UCSD-AML1 (cell line): ENCODE measurements at regions not wholly inside any gene's neighbourhood (a gene's known extent, or its start where the extent isn't known, plus 50 kb on each side); places are given as distances from the start of the nearest gene placed in this dataset.
"Not testable (repeated sequence)": the region's sequence is repeated elsewhere in the genome, so short reads cannot be mapped to it uniquely, and the experiment has no call there.

ENCODE experiments used
- DNase-seq: peaks from one replicate; lab custom pipeline; 2025; ENCODE audit not compliant: unreplicated experiment; lab: John Stamatoyannopoulos, UW

DNA sequence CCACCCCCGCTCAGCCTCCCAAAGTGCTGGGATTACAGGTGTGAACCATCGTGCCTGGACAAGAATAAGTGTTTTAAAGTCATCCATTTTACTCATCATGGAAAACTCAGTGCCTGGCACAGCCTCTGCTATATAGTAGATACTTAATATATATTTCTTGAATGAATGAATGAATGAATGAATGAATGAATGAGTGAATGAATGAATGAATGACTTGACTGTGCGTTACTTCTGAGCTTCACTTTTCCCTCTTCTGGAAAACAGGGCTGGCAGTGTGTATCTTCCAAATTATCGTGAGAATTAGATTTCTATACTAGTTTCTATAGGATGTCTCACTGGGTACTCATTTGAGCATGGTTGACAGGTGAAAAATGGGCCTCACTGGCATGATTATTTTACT, 307.3 kb upstream of the ERCC4 start:
- DNase-seq = no peak

DNA sequence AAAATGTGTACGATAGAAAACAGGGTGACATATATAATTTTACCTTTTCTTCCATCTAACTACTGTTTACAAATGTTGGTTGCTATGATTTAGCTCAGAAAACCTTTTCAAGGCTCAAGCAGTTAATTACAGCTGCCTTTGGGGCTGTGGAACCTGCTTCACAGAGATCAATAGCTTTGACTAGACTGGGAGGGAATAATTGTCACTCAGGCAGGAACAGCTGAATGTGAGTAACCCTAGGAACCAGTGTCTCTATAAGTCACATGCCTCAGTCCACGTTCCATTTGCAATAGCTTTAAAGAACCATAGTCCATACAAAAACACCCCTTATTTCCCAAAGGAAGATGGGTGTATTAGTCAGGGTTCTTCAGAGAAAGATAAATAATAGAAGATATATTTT, 306.8 kb upstream of the ERCC4 start:
- DNase-seq = no peak

DNA sequence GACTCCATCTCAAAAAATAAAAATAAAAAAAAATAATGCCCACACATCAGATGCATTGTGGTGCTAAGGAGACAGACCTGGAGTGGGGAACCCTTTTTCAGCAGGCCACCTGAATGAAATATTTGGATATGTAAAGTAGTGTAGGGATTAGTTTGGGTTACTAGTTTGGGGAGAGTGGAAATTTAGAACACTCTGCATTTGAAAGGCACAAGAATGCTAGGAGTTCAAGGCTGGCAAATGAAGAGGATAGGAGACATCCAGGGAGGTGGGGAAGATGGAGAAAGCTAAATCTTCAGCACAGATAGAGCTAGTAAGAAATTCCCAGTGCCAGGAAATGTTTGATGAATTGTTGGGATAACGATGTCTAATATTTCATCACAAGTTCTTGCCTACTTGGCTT, 298.3 kb upstream of the ERCC4 start:
- DNase-seq = no peak

DNA sequence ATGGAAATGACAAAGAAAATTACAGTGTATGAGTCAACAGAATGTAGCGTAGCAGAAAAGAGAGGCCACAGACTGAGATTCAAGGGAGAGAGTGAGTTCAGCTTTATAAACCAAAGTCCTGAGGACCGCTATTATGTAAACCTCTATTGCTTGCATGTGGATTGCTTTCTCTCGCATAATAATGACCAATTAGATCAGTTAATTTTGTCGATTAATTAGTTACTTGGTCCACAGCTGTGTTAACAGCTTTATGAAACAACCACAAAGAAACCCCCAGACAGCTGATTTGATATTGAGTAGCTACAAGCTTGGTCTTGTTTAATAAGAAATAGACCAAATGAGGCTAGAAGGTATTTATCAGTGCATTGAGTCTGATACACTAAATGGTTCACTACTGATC, 291.8 kb upstream of the ERCC4 start:
- DNase-seq = no peak

DNA sequence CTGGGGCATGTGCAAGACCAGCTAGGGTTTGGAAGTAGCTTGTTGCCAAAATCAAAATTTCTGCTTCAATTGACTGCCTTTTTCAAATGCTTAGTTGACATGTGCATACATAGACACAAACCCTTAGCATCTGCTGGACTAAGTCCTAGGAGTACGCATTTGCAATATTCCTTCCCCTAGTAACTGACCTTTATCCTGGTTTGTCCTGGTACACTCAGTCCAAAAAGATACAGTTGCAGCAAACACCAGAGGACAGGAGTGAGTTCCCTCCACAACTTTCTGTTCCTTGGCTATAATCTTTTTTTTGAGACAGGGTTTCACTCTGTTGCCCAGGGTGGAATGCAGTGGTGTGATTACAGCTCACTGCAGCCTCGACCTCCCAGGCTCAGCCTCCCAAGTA, 290.2 kb upstream of the ERCC4 start:
- DNase-seq = no peak

DNA sequence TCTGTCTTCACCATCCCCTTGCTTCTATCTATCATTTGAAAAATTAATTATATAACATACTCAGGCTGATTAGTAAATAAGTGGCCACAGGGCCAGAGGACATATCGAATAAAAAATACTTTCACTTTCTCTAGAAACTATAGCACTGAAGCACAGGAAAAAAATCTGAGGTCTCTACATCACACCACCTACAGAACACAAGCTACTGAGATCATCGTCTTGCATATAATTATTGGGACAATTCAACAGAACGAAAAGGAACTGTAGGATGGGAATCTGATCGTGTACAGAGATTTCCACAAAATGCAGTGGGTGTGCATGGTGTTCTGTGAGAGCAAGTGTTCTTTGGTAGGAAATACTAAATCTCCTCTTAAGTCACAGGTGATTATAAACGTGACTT, 289.6 kb upstream of the ERCC4 start:
- no peak for DNase-seq

DNA sequence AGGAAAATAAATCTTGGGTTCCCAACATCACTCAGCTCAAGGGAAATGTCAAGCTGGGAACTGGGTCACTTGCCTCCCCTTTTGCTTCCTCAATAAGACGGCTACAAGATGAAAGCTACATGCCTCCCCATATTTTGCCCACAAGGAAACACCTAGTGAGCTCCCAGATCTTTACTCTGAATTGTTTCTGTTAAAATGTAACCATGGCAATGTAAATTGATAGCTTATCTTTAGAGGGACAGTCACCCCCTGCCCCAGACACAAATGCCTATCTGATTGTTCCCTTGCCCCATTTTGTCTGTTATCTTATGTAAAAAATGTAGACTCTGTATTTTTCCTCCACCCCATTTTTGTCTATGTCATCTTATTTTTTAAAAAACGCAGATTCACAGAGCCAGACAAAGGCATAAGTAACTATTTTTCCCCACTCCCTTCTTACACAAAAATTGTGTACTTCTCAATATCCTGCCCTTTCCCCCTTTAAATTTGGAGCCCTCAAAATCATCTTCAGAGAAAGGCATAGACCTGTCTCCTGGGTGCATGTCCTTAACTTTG, 288.7 kb upstream of the ERCC4 start:
- no peak for DNase-seq

DNA sequence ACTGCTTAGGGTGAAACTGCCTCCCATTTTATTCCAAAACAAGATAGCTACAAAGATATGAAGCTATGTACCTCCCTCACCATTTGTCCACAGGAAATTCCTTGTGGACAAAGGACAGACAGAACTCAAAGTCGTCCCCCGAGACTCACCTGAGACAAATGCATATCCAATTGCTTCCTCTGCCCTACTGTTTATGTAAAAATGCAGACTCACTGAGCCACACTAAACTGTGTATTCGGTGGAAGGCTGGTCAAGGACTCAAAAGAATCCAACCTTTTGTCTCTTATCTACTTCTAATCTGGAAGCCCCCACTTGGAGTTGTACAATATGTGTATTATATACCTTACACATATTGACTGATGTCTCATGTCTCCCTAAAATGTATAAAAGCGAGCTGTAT, 288.0 kb upstream of the ERCC4 start:
- no peak for DNase-seq

DNA sequence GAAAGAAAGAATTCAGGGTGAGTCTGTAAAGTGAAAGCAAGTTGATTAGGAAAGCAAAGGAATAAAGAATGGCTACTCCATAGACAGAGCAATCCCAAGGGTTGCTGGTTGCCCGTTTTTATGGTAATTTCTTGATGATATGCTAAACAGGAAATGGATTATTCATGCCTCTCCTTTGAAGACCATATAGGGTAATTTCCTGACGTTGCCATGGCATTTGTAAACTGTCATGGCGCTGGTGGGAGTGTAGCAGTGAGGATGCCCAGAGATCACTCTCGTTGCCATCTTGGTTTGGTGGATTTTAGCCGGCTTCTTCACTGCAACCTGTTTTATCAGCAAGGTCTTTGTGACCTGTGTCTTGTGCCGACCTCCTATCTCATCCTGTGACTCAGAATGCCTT, 287.4 kb upstream of the ERCC4 start:
- DNase-seq = not testable (repeated sequence)

DNA sequence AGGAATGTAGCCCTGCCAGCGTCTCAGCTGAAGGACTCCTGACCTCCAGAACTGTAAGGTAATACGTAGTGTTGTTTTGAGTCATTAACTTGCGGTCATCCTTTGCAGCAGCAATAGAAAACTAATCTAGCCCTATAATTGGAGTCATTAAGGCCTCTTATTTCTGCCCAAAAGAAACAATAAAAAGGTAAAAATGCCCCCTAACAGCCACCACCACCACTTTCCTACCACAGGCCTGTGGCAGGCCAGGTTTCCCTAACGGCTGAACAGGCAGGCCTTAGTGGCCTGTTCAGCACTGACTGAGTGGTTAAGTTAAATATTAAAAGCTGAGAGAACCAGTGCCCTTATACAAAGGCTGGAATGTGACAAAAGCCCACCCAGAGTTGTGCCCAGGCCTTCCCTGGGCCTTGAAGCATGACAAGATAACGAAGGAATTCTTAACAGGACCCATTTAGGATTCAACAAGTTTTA, 286.5 kb upstream of the ERCC4 start:
- no peak for DNase-seq

DNA sequence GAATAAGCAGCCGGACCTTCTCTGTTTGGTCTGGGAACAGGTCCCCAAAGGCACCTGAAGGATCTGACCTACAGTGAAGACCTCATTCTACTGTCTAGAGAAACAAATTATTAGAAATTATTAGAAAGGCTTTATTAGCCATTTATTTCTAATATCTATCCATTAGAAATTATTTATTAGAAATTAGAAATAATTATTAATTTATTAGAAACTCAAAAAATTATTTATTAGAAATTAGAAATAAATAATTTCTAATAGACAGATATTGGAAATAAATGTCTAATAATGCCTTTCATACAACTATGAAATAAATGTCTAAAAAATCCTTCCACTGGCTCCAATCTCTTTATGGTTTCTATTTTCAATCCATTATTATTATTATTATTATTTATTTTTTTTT, 285.7 kb upstream of the ERCC4 start:
- DNase-seq = no peak

DNA sequence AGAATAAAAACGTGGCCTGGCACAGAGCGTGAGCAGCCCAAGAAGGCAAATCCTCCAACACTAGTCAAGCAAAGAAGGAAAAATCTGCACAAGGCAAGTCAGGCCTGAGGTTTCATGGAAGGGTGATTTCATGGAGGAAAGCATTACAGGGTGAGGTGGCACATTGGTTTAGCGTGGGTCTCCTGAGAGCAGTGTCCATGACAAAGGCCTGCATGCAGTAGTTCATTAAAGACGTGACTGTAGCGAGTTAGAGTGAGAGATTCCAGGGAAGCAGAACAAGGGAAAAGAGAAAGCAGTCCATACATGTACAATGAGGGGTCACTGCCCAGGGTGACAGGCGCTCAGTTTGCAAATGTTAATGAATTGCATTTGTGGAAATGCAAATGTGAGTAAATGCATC, 285.0 kb upstream of the ERCC4 start:
- no peak for DNase-seq

DNA sequence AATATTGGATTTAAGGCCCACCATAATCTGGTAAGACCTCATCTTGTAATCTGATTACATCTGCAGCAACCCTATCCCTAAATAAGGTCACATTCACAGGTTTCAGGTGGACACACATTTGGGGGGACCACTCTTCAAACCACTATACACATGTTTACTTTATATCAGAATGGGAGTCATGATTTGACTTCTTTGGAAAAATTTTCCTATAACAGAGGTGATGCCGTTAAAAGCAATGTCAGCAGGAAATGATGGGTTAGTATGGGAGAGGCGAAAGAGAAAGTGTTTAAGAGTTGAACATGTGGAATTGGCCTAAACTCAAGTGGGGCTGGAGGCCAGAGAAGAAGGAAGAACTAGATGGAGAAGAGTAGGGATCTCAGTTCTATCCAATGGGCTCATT, 281.7 kb upstream of the ERCC4 start:
- no peak for DNase-seq

DNA sequence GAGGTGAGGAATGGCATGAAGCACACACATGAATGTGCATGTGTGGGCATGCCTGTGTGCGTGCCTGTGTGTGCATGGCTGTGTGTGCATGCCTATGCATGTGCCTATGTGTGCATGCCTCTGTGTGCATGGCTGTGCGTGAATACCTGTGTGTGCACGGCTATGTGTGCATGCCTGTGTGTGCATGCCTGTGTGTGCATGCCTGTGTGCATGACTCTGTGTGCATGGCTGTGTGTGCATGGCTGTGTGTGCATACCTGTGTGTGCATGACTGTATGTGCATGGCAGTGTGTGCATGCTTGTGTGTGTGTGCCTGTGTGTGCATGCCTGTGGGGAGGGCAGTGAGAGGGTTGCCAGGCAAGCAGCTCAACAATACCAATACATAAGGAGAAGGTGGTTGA, 276.5 kb upstream of the ERCC4 start:
- no peak for DNase-seq

DNA sequence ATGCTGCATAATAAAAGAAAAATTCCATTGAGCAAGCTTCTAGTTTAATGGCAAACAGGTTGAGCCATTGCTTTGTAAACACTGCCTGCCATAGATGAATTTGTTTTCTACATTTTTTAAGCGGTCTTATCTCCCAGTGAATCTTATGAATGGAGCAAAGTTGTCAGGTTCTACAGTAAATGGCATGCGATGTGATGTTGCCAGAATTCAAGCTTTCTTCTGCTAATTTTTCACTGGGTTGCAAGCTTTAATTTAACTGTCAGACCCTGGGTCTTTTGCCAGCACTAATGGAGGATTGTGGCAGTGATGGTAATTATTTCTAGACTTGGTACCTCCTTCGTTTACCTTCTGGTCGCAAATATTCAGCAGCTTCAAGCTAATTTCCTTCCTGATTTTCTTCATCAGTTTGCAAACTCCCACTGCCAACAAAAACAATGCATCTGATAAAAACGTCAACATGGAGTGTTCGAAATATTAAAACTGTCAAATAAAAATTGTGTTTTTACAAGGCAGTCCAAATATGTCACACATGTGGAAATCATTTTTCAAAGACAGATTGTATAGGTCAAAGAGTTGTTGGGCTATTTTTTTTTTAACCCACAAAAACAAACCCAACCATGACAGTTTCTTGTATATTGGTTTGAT, 274.2 kb upstream of the ERCC4 start:
- DNase-seq = no peak

DNA sequence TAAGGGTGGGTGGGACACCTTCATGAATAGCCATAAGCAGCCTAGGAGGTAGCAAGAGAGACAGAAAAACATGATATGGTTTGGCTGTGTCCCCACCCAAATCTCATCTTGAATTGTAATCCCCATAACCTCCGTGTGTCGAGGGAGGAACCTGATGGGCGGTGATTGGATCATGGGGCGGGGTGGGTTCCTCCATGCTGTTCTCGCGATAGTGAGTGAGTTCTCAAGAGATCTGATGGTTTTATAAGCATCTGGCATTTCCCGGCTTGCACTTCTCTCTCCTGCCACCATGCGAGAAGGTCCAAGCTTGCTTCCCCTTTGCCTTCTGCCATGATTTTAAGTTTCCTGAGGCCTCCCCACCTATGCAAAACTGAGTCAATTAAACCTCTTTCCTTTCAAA, 259.1 kb upstream of the ERCC4 start:
- DNase-seq = no peak

DNA sequence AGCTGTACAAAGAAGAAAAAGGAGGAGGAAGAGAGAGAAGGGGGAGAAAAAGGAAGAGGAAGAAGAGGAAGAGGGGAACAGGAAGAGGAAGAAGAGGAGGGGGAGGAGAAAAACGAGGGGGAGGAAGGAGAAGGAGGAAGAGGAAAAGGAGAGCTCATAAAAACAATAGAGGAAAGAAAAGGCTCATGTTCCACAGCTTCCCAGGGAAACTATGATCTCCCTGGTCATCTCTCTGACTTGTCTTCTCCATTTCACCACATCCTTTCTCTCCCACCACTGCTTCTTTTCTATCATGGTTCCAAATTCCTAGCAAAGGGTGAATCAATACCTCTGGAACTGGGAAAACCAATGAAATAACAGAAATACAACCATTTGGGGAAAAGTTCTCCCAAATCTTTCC, 254.1 kb upstream of the ERCC4 start:
- DNase-seq = no peak

DNA sequence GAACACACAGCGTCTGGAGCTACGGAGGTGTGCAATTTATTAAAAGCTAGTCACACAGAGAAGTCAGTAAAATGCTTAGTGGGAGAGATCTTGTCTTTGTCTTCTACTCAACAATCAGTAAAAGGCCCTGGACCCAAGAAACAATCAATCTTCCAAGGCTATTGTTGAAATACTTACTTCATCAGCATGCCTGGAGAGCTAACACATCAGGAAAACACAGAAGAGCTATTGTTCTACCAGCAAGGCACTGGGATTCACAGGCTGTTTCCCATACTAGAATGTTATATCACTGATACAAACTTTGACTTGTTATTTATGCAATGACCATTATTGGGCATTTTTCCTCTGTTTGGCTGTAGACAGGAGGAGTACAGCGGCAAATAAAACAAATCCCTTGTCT, 247.8 kb upstream of the ERCC4 start:
- DNase-seq = no peak

DNA sequence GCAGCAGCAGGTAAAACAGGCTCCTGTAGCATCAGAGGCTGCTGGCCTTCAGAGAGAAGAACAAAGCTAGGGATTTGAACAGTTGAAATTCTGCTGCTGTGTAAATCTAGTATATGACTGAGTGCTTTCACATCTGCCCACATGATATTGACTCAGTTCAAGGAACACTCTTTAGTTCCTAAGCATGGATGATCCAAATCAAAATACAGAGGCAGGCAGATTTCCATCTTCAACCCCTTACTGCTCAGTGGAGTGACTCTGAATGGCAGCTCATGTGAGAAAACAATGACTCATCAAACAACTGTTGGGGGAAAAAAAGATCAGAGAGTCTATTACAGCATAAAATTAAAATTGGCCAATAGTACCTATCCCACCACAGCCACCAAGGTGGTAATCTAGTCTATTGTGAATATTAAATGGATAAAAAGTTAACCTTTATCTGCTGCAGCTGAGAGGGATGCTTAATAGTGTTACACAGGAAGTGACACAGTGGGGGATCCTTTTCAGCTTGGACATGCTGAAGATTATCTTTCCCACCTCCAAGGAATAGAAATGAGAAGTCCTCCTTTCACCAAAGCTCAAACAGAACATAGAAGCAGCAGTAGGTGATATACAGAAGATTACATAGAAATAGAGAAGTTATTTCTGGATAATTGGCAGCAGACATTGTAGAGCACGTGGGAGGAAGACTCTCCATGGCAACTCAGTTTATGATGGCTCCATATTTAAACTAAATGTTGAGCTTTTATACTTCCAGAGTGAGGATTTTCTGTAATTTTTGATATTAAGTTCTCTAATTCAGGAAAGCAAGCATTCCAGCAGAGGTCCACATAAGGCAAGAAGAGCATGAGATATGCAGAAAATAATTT, 239.7 kb upstream of the ERCC4 start:
- DNase-seq = no peak

DNA sequence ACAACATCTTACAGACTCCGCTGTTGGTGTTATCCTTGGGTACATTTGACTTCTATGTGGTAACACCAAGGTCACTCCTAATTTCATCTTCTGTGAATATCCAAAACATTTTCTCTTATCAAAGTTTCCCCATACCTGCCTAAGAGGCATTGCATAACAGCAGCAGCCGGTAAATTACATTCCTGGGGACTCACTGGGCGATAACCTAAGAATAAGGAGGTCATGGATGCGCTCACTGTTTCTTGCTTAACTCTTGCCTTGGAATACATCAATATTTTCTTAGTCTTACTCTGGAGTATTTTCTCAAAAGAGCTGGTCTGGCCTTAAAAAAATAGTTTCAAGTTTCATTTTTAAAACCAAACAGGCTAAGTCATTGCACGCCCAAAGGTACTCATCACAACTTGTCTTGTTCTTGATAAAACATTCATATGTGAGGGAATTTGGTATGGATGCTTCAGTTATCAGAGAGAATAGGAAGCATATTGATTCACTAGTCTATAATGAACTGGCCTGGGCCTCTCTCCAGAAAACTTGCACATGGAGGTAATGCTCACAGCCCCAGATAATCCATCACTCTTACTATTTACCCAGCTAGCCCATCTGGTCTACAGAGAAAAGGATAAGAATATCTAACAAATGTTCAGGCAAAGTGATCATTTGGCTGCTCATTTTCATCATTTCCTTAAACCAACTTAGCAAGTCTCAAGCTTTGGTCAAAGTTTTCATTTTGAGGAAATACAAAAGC, 235.0 kb upstream of the ERCC4 start:
- DNase-seq = no peak

DNA sequence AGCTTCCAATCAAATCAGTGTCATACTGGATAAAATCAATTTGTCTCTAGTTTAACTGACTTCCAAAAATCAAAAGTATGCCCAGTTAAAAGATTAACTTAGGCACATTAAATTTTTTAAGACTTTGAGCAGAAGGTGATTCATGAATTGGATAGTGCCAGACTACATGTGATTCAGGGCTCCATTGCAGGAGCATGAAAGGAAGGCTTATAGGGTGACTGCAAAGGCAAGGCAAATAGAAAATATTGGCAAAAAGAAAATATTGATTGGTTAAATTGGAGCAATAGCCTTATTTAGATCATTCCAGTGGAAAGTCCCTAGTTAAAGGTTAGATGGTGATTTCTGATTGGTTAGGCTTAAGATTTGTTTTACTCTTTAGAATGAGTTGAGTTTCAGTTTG, 223.9 kb upstream of the ERCC4 start:
- no peak for DNase-seq

DNA sequence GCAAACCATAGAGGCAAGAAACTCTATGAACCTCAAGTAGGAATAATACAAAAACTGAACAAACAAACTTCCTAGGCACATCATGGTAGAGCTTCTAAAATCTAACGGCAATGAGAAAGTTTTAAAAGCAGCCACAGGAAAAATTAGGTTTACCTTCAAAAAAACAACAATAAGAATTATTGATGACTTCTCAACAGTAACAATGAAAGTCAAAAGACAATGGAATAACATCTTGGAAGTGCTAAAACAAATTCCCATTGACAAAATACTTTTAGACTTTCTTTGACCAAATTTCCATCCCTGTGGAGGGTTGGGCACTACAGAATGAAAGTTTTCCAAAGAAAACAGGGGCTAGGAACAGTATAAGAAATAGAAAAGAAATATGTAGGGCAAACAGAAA, 222.9 kb upstream of the ERCC4 start:
- DNase-seq = no peak
